HG03521 (cell line): ENCODE measurements at regions not wholly inside any gene's neighbourhood (a gene's known extent, or its start where the extent isn't known, plus 50 kb on each side); places are given as distances from the start of the nearest gene placed in this dataset.
"Not testable (repeated sequence)": the region's sequence is repeated elsewhere in the genome, so short reads cannot be mapped to it uniquely, and the experiment has no call there.

Experiments
- ATAC-seq: cut with Tn5 transposase; IDR thresholded peaks from one replicate; pipeline ENCODE4 v1.9.1; 2021; ENCODE audit warnings: mild to moderate bottlenecking, moderate library complexity; ENCODE audit not compliant: unreplicated experiment

DNA sequence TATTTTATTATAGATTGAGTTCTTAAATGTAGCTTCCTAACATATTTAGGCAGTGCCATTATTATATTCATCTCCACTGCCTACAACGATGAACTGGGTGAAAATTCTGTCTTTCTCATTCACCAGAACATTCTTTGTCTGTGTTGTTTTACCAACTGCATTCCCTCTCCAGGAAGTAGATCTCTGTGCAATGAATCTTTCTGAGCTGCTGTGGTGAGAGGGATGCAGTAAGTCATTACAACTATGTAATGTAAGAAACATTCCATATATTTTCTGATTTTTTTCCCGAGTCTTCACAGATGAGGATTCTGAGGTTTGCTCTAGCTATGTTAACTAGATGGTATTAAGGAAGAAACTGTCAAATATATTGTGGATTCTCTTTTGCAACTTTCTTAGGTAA, 811.9 kb upstream of the PCDH7 start:
- no peak for ATAC-seq

DNA sequence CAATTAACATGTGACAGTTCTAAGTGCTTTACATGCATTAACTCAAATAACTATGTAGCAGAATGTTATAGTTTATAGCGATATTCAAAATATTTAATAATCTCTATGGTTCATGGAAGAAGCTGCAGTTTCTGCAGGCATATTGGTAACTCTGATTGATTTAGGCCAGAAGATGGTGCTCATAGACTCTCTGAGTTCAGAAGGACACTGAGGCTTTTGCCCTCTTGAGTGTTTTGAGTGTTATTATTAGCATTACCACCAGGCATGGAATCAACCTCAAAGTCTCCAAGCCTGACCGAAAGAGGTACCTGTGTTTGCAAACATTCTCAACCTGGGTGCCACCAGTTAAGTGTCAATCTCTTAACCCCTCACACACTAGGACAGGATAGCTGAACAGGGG, 792.3 kb upstream of the PCDH7 start:
- ATAC-seq: no peak

DNA sequence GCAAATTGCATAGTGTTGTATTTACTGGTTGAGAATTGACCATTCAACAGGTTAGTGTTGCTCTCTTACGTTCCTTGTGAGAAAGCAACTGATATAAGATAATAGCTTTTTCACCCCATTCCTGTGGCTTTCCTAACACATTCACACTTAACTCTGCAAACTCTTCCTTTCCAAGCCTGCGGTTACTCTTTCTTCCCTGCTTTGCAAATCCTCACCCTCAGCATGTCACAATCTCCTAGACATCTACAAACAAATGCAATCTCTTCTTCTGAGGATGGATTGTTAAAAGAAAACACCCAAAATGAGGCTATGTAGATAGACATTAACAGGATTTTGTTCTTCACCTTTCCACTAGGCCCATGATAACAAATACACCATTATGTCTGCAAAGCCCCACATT, 771.7 kb upstream of the PCDH7 start:
- no peak for ATAC-seq

DNA sequence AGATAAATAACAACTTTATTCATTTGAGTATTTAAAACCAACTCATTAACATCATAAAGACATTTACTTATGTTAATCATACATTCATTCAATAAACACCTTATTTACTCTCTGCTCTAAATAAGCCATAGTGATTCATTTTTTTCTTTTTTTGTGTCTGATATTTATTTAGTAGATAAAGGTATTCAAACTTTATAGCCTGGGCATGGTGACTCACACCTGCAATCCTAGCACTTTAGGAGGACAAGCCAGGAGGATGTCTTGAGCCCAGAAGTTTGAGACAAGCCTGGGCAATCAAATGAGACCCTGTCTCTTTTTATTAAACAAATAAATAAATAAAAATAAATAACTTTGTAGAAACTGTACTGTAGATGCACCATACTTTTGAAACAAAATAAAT, 771.3 kb upstream of the PCDH7 start:
- no peak for ATAC-seq

DNA sequence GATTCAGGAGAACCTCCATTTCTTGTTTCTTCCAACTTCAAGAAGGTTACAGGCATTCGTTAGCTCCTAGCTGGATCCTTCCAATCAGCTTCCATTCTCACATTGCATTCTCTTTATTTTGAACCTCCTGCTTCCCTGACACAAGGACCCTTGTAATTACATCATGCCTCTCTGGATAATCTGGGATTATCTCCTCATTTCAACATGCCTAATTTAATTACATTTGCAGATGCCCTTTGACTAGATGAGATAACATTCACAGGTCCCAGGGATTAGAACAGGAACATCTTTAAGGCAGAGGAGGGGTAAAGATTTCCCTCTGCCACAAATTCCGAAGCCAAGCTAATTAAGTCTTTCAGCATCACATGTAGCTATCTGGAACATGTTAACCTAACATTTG, 753.8 kb upstream of the PCDH7 start:
- ATAC-seq: no peak

DNA sequence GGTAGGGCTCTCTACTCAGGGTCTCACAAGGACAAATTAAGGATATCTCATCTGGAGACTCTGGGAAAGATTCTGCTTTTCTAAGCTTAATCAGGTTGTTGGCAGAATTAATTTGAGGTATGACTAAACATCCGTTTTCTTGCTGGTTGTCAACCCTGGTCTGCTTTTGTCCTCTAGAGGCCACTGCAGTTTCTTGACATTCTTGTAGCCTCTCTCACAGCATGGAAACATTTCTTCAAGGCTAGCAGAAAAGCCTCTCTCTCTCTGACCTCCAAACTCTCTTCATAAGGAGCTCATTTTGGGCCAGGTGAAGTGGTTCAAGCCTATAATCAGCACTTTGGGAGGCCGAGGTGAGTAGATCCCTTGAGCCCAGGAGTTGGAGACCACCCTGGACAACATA, 749.5 kb upstream of the PCDH7 start:
- no peak for ATAC-seq

DNA sequence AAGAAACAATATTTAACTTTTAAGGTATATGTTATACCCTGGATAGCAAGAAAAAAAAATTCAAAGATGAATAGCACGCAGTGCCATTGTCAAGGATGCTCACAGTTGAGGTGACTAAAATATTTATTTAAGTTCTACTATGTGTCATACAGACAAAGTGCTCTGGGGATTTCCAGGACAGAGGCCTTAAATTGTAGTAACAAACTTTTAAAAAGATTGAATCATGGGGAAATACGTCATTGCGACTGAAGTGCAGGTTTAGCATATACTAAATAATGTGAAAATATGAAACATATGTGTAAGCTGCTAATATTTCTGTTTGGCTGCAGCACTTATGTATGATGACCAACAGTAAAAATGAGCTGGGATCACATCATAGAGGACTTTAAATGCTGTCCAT, 748.0 kb upstream of the PCDH7 start:
- no peak for ATAC-seq

DNA sequence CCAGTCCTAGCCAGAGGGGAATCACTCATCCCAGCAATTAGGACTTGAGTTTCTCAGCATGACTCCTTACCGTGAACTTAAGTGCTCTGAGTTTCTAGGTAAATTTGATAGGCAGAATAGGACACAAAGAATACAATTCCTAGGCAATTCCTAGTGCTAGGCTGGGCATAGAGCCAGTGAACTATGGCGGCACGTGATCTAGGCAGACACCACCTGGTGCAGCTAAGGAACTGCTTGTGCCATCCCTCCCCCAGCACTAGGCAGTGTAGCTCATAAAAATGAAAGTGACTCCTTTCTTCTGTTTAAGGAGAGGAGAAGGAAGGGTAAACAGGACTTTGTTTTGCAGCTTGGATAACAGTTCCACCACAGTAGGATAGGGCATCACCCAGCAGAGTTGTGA, 736.3 kb upstream of the PCDH7 start:
- no peak for ATAC-seq

DNA sequence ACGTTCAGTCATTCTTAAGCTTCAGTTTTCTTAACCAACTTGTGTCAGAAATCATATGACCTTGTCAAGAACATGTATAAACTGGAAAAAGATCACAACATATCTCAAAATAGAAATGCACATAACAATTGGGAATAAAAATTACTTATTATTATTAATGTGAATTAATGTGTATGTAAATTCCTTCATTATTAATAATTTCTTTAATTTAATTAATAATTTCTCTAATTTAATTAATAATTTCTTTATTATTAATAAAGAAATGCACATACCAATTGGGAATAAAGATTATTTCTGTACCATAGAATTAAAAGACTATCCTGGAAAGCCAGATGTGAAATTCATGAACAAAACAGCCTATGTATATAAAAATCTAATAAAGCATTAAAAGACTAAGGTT, 718.5 kb upstream of the PCDH7 start:
- ATAC-seq: no peak

DNA sequence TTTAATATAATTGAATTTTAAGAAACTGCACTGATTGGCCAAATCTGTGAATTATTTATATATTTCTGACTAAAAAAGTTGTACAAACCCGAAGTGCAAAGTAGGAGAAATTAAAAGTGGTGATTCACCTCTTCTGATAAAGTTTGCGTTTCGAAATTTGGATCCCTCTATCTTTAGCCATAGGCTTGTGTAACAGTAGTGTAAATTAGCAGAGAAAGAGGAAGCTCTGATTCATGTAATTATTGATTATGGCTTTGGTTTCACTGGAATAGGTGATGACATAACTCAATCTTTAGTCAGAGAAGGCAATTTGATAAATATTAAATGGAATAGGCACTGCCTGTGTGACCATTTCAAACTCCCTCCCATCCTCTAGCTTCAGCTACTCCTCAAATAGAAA, 717.8 kb upstream of the PCDH7 start:
- no peak for ATAC-seq

DNA sequence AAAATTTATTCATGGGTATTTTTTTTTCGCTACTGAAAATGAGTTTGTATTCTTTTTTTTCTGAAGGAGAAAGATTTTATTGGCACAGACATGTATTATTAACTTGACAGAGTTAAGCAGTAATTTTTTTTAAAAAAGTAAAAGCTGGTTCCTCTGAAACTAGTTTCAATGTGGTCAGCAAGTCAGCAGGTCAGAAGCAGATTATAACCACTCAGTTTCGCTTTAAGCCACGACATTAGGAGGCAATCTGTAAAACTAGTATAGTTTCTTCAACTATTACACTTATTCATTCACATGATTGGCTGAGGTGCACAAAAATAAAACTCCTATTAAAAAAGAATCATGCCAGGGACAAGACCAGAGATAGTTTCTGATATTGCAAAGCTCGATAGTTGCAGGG, 714.2 kb upstream of the PCDH7 start:
- ATAC-seq: no peak

DNA sequence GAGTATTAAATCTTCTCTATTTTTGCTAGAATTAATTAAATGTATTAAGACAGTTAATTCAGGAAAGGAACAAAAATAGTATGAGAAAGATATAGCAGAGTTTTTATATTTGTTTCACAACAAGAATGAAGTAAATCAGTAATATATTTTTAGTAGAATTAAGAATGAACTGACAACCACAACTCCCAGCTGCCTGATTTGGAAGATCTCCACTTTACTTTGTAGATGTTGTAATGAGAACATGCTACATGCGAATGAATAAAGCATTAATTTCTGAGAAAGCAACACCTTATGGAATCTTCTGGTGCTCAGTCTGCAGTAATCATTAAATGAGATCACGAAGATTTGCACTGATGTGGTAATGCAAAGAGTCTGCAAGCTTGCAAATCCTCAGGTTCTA, 695.6 kb upstream of the PCDH7 start:
- no peak for ATAC-seq

DNA sequence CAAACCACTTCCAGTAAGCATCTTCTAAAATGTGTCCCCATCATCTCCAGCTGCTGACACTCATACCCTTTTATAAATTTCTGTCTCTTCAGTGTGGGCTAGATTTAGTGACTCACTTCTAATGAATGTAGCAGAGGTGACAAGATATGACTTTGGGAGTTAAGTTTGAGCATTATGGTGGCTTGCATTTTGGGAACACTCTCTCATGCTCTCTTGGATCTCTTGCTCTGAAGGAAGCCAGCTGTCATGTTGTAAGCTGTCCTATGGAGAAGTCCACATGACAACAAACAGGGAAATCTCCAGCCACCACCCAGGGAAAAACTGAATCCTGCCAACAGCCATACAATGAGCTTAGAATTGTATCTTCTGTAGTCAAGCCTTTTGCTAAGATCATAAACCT, 691.3 kb upstream of the PCDH7 start:
- no peak for ATAC-seq

DNA sequence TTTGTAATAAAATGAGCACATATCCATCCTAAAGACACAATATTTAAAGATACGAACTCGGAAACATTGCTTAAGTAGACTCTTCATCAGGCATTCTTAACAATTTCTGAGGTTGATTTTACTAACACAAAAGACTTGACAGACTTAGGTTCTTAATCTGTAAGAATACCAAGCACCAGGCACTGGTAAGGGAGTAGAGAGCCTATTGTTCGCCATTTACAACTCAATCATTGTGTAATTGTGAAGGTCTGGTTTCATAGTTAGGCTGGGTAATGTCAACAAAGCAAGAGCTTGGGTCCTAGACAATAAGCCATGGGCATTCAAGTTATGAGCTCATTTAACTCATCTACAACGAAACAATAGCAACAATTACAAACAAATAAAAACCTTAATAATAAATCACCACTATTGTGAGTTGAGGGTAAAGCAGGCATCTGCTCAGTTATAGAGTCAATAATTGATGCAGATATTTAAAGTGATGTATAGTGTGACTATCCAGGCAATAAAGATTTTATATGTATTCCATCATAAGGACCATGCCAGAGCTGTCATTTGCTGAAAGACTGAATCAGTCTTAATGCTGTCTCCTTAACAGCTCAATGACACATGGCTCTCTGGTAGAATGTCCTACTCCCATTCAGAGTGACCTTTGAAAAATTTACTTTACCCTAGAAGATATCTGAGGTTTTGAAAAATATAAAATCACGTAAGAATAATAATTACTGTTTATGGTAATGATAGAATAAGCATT, 664.0 kb upstream of the PCDH7 start:
- ATAC-seq: no peak

DNA sequence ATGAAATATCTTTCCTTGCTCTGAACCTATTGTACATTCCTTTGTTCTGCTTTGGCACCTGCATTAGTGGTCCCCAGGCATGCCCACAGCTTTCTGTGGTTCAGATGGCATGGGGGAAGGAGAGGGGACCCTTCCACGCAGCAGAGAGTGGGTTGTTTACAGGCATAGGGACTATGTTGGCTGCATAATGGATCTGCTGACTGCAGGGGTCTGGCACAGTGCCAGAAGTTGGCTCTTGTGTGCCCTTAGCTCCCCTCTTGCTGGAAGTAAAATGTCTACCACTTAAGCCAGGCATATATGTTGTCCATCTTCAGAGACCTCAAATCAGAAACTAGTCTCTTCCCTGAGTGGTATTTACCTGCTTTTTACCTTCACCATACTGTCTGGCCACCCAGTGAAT, 651.9 kb upstream of the PCDH7 start:
- ATAC-seq: no peak

DNA sequence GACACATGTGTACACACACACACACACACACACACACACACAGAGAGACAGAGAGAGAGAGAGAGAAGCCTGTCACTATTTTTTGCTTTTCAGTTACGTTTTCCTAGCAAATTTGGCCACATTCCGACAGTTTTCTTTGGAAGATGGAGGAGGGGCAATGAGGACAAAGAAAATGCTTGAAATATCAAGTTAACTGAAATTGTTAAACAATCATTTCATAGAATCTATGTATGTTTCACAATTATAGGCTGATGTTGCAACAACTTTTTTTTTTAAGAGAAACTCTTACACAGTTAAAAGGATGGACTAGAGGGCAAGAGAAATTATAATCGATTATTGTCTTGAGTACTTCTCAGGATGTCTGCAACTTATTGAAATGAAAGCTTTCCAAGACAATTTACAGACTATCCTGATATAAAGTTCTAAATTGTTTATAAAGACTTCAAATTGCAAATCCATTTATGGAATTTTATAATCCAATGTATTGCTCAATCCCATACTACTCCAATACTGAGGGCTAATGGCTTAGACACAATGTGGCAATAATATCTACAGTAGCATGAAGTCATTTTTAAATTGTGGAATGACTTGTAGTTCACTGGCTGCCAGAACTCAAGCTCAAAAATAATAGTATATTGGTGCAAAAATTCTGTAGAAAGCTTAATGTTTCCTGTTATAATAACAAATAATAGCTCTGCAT, 647.0 kb upstream of the PCDH7 start:
- ATAC-seq: no peak

DNA sequence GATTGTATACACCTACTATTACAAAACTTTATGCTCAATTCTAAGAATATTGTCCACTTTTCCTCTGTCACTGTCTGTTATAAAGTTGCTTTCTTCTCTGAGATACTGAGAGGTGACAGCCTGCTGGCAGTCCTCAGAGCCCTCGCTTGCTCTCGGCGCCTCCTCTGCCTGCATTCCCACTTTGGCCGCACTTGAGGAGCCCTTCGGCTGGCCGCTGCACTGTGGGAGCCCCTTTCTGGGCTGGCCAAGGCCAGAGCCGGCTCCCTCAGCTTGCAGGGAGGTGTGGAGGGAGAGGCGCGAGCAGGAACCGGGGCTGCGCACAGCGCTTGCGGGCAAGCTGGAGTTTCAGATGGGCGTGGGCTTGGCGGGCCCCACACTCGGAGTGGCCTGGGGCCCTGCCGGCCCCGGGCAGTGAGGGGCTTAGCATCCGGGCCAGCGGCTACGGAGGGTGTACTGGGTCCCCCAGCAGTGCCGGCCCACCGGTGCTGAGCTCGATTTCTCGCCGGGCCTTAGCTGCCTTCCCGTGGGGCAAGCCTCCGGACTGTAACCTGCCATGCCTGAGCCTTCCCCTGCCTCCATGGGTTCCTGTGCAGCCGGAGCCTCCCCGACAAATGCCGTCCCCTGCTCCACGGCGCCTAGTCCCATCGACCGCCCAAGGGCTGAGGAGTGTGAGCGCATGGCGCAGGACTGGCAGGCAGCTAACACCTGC, 627.6 kb upstream of the PCDH7 start:
- ATAC-seq: not testable (repeated sequence)

DNA sequence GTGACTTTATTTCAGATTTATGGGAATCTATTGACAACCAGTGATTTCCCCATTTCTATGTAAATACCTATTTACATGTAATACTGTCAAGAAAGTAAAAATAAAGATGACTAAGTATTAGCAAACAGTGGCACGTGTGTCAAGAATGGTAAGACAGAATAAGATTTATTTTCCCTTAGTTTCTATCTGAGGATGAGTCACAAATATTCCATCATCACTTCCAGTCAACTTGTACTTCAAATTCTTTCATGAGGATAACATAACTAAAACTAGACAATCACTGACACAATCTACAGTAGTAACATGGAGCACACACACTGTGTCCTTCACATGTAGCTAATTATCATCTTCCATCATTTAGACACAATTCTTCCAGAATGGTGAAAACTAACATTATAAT, 625.3 kb upstream of the PCDH7 start:
- ATAC-seq: no peak

DNA sequence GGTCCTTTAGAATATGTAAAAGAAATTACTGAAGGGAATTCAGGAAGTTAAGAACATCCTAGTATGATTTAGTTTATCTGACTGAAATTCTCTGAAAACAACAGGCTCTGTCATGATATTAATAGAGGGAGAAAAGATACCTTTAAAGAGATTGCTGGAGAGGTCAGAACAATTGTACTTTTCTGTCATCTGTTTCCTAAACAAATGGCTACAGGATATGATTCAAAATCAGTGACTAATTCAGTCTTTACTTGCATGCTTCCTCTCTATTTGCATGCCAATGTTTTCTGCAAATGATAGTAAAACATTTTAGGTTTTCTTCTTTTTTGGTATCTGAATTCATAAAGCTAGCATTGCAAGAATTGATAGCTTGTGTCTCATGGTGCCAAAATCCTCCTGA, 616.7 kb upstream of the PCDH7 start:
- no peak for ATAC-seq

DNA sequence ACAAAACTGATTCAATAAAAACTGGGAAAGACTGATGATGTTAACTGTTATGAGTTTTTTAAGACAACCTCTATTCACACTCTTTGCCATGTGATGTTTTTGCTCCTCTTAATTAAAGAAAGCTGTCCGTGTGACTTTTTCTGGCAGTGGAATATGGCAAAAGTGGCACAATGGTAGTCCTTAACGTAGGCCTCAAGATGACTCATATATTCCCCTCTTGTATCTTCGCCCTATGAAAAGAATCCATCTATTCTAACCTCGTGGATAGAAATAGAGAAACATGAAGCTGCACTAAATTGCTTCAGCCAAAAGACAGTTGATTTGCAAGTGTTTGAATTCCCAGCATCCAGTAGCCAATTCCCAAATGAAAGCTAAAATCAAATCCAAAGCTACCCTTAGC, 603.8 kb upstream of the PCDH7 start:
- ATAC-seq: no peak

DNA sequence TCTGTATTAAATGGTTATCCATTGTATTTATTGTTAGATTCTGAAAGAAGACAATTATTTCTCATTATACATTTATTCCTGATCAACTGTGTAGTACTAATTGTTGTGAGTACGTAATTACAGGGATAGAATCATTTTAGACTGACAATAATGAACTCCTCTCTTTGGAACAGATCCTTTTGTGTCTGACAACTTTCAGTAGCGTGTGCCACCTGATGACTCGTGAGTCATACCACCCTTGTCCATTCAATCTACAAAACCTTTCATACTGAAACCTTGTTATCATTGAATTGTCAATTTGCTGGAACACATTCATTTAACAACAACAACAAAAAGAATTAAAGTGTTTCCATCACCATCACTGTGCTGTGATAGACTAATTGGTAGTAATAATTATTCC, 602.7 kb upstream of the PCDH7 start:
- no peak for ATAC-seq

DNA sequence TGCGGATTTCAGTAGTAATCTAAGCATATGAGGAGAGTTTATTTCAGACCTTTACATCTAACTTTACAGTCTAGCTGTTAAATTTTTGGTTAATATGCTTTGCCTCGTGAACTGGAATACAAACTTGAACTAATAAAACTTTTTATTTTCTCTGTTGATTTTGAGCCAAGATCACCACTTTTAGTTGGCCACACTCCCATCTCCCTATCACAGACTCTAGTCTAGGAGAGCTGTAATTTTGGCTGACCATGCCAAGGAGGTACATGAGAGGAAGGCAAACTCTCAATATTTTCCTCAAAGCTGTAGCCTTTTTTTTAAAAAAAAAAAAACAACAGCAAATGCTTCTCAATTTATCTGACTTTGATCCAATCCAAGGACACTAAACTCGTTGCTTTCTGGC, 597.5 kb upstream of the PCDH7 start:
- ATAC-seq: no peak
